Forelimb muscle (tissue), 1 donor: ENCODE measurements at regions not wholly inside any gene's neighbourhood (a gene's known extent, or its start where the extent isn't known, plus 50 kb on each side); places are given as distances from the start of the nearest gene placed in this dataset.

Experiments
- DNase-seq: peaks from one replicate; pipeline ENCODE4 v3.0.0-alpha.2; 2013; ENCODE audit warnings: low read depth

DNA sequence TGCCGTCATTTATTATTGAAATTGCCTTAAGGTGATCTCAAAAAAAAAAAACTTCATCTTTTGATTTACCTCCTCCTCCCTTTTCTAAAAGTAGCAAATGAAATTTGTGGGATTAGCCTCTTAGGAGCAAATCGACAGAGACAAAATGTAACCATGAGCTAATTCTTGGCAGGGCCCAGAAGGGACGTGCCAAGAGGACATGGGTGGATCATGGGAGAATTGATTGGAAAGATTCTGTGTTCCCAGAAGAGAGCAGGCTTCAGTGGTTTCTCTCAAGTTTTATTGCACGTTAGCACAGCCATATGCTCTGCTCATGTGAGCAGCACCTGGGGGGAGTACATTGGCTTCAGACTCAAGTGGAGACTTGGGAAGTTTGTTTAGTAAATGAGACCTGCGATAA lies 394.6 kb downstream of the ELAVL2 start:
- DNase-seq: no peak

- DNase-seq: no peak
These were observed 391.4 kb downstream of the ELAVL2 start for GRCh38 chr9:23434654-23435053.

- no peak for DNase-seq
These were observed 387.6 kb downstream of the ELAVL2 start for GRCh38 chr9:23438299-23438907.

DNA sequence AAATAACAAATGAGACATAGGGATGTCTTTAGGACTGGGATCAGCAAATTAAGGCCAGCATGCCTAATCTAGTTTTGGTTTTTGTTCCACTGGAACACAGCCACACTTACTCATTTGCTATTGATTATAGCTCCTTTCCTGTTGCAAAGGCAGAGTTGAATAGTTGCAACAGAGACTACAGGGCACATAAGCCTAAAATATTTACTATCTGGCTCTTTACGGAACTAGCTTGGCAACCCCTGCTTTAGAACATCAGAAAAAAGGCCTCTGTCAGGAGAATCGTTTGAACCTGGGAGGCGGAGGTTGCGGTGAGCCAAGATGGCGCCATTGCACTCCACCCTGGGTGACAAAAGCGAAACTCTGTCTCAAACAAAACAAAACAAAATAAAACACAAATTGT lies 384.8 kb downstream of the ELAVL2 start:
- no peak for DNase-seq

GRCh38 chr9:23444658-23445057 lies 381.4 kb downstream of the ELAVL2 start:
- no peak for DNase-seq

DNA sequence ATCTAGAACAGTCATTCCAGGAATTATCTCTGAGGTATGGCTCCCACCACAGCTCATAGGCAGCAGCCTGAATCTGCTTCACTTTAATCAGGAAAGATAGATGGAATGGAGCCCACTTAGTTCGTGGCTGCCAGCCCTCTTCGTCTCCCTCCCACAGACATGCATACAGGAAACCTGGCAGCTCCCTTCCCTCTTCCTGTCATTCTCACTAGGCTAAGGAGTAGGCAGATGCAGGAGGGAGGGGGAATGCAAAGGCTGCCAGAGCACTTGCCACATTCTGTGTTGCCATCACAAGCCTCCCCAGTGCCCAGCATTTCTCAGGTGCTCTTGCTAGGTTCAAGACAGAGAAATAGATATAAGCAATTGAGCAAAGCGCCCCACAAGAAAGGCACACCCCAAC lies 378.9 kb downstream of the ELAVL2 start:
- no peak for DNase-seq

DNA sequence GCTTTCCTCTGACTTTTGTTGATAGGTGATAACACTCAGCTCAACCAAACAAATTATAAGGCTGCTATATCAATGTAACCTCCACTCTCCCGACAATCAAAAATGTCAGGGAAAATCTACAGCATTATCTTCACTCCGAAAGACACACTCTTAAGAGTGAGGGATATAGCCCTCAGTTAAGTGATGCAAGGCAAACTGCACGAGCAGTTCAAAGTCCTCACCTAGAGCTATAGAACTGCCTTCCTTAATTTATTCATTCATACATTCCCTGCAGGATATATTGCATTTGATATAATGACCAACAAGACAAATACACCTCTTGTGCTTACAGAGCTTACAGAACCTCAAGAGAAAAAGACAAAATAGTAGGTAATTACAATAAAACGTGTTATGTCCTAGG lies 378.1 kb downstream of the ELAVL2 start:
- no peak for DNase-seq

GRCh38 chr9:23451802-23452418 lies 374.1 kb downstream of the ELAVL2 start:
- DNase-seq: no peak

GRCh38 chr9:23464275-23464674 lies 361.8 kb downstream of the ELAVL2 start:
- no peak for DNase-seq

DNA sequence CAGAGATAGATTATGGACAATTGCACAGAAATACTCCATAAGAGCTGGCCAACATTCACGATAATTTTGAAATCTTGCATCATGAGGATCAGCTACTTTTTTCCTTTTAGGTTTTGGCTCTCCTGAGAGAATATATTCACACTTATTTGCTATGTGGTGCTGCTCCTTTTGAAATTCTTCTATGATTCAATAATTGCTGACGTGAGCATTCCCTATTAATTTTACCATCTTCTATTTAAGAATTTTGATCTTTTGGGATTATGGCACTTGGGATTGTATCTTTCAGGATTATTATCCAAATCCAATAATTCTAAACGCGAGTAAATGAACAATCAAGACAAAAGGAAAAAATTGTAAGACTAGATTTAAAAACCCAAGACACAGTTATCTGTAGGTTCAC lies 358.8 kb downstream of the ELAVL2 start:
- no peak for DNase-seq

DNA sequence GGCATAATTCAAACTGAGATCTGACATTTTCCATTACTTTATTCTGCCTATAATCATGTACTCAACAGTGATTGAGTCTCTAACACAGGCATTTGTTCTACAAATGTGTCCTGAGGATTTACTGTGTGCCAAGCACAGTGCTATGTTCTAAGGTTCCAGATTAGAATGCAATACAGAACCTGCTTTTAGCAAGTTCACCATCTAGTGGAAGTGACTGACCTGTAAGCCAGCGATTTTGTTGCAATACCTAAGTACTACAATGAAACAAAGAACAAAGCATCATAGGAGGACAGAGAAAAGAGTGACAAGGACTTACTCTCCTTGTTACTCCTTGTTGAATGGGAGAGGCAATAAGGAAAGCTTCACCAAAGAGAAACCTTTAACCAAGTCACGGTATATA lies 348.1 kb downstream of the ELAVL2 start:
- no peak for DNase-seq

GRCh38 chr9:23483566-23483965 lies 342.5 kb downstream of the ELAVL2 start:
- DNase-seq: no peak

DNA sequence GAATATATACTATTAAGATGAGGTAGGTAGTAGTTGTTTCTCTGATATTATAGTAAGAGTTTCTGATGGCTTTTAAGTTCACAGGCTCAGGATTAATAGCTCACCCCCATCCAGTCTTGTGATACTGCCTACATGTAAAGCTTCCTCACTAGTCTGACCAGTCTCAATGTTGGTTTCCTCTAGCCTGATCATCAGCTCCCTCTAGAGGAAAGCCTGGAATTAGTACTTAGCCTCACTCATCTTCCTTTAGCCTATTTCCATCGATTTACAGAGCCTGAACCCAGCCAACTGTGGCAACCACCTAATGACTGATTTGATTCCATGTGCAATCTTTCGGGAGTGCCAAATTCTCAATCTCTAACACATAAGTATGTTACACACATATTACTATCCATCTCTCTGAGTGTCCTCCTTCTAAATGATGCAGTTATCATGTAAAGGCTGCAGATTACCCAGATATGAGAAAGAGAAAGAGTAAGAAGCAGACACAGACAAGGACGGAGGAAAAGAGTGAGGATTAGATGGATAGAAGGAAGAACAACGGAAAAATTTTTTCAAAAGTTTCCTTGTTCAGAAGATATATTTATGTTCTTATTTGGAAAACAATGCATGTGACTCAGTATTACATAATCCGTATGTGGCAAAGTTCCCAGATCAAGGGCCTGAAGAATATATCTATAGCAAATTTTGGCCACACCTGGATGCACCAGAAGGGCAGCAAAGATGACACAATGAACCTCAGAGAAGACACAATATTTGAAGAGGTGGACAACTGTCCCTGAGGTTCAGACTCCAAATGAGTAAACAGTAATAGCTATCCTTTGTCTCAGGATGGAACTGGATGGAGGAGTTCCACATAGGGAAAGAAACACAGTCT lies 333.7 kb downstream of the ELAVL2 start:
- DNase-seq: no peak

DNA sequence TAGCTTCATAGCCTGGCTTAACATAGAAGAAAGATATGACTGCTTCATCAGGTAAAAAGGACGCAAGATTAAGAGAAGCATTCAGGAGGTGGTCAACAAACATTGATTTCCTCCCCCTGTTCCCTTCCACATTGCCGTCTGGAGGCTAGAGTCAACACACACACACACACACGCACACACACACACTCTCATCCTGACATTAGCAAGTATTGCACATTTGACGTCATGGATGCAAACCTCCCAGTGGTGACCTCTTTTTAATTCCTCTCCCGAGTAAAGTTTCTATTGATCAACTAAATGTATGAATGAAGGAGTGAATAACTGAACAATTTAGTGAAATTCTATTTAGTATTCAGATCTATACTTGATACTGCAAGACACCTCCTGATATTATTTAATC lies 332.8 kb downstream of the ELAVL2 start:
- DNase-seq: no peak

DNA sequence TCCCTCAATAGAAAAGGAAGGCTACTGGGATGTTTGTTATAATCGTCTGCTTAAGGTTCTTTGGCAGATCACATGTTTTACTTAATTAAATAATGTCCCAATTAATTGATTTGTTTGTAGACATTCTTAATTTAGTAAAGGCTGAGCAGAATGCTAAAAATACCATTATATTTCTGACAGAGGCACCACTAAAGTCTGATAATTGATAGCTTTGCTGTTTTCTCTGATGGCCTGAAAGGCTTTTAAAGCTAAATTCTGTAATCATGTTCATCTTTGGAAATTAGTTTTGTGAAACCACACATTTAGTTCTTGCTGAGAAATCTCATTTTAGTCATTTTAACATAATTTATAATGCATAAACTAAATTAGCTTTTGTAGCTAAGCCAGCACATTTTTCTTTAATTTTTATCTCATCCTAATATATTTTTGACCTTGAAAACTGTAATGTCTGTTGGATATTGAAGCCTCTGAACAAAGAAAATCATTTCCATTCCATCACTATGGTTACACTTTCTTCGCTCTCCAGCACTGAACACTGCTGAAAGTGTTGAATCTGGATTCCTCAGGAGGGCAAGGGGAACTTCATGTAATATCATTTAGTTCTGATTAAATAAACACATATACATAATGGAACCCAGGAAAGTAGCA lies 329.4 kb downstream of the ELAVL2 start:
- no peak for DNase-seq

DNA sequence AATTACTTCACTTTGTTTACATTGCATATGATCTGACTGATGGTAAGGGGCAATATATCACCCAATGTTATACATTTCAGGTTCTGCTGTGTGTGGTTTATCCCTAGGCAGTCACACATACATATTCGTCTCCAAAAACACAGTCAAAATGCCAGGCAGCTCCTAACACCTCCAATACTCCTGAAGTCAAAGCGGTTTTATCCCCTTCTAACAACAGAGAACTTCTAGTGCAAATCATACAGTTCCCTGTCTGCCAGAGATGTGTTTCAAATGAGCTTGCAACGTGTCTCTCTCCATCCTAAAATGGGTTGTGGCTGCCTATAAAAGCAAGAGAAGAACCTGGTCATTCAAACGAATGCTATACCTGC lies 328.9 kb downstream of the ELAVL2 start:
- DNase-seq: no peak

GRCh38 chr9:23502004-23502403 lies 324.0 kb downstream of the ELAVL2 start:
- DNase-seq: no peak

DNA sequence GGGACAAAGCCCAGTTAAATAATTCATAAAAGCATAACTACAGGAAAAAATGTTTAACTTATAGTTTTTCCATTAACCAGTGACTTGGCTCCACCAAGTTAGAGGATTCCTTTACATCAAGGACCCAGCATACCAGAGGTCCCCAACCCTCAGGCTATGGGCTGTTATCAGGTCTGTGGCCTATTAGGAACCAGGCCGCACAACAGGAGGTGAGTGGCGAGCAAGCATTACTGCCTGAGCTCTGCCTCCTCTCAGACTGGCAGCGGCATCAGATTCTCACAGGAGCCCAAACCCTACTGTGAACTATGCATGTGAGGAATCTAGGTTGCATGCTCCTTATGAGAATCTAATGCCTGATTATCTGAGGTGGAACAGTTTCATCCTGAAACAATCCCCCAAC lies 303.1 kb downstream of the ELAVL2 start:
- no peak for DNase-seq

- no peak for DNase-seq
These were observed 301.4 kb downstream of the ELAVL2 start for GRCh38 chr9:23524607-23525155.

- no peak for DNase-seq
These were observed 299.2 kb downstream of the ELAVL2 start for GRCh38 chr9:23526806-23527205.

DNA sequence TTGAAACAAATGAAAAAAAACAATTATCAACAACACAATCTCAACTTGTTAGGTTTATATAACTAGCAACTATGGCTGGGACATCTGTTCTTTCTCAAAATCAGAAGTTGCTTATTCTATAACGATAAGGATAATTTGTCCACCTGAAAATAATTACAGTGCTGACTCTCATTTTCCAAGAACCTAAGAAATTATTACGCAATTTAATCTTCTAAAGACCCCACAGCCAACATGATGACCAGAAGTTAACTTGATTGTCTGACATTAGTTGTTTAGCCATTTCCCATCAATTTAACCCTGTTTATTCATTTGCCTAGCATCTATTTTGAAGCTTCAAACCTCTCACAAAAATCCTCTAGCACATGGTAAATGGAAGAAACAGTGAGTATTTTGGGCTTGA lies 293.8 kb downstream of the ELAVL2 start:
- no peak for DNase-seq
